H9 (cell line): ENCODE measurements at regions not wholly inside any gene's neighbourhood (a gene's known extent, or its start where the extent isn't known, plus 50 kb on each side); places are given as distances from the start of the nearest gene placed in this dataset.

Experiments used
- DNase-seq: peaks from one replicate; pipeline ENCODE4 v3.0.0-alpha.2; 2017
- H2AFZ ChIP-seq: one replicate; pipeline ENCODE4 v1.6.1; 2013; ENCODE audit warnings: mild to moderate bottlenecking, low read length, control low read depth, moderate library complexity
- H2AK5ac ChIP-seq: 2 replicates; pipeline ENCODE4 v1.6.1; 2013; ENCODE audit warnings: low read length, control low read depth, mixed read lengths; ENCODE audit not compliant: insufficient read length
- H2BK120ac ChIP-seq: one replicate; pipeline ENCODE4 v1.6.1; 2013; ENCODE audit warnings: low read depth, mild to moderate bottlenecking, low read length, control low read depth, inconsistent platforms; ENCODE audit not compliant: poor library complexity, severe bottlenecking
- H2BK12ac ChIP-seq: 2 replicates; pipeline ENCODE4 v1.6.1; 2013; ENCODE audit warnings: low read length, control low read depth, mixed read lengths, low read depth; ENCODE audit not compliant: insufficient read length
- H2BK15ac ChIP-seq: 2 replicates; pipeline ENCODE4 v1.6.1; 2013; ENCODE audit warnings: low read depth, low read length, control low read depth
- H2BK20ac ChIP-seq: one replicate; pipeline ENCODE4 v1.6.1; 2013; ENCODE audit warnings: low read depth, mild to moderate bottlenecking, low read length, control low read depth, inconsistent platforms; ENCODE audit not compliant: poor library complexity, severe bottlenecking
- H2BK5ac ChIP-seq: 2 replicates; pipeline ENCODE4 v1.6.1; 2013; ENCODE audit warnings: low read length, control low read depth, mixed read lengths; ENCODE audit not compliant: insufficient read length
- H3K14ac ChIP-seq: 2 replicates; pipeline ENCODE4 v1.6.1; 2013; ENCODE audit warnings: low read length, control low read depth; ENCODE audit not compliant: insufficient read depth
- H3K18ac ChIP-seq: 2 replicates; pipeline ENCODE4 v1.6.1; 2013; ENCODE audit warnings: low read depth, mild to moderate bottlenecking, mixed read lengths, low read length, control low read depth; ENCODE audit not compliant: insufficient read length
- H3K23ac ChIP-seq: 2 replicates; pipeline ENCODE4 v1.6.1; 2013; ENCODE audit warnings: low read length, control low read depth, mixed read lengths, low read depth; ENCODE audit not compliant: insufficient read length
- H3K23me2 ChIP-seq: 2 replicates; pipeline ENCODE4 v1.6.1; 2013; ENCODE audit warnings: low read depth, mild to moderate bottlenecking, mixed read lengths, low read length, control low read depth; ENCODE audit not compliant: insufficient read length, poor library complexity, severe bottlenecking
- H3K27ac ChIP-seq: 2 replicates; pipeline ENCODE4 v1.5.1; 2013; ENCODE audit warnings: low read length, control low read depth, mixed read lengths, low read depth; ENCODE audit not compliant: insufficient read length
- H3K27me3 ChIP-seq: 2 replicates; pipeline ENCODE4 v1.6.1; 2013; ENCODE audit warnings: low read length, control low read depth, inconsistent platforms; ENCODE audit not compliant: insufficient read depth
- H3K4ac ChIP-seq: 2 replicates; pipeline ENCODE4 v1.6.1; 2013; ENCODE audit warnings: low read depth, mild to moderate bottlenecking, control low read depth, inconsistent platforms, low read length, moderate library complexity
- H3K4me1 ChIP-seq: 2 replicates; pipeline ENCODE4 v1.6.1; 2013; ENCODE audit warnings: low read length, control low read depth, inconsistent platforms; ENCODE audit not compliant: insufficient read depth
- H3K4me2 ChIP-seq: 2 replicates; pipeline ENCODE4 v1.6.1; 2013; ENCODE audit warnings: low read length, control low read depth, mixed read lengths; ENCODE audit not compliant: insufficient read length, insufficient read depth
- H3K56ac ChIP-seq: 2 replicates; pipeline ENCODE4 v1.6.1; 2013; ENCODE audit warnings: low read depth, mild to moderate bottlenecking, mixed read lengths, low read length, control low read depth; ENCODE audit not compliant: insufficient read length
- H3K79me1 ChIP-seq: 2 replicates; pipeline ENCODE4 v1.6.1; 2013; ENCODE audit warnings: low read depth, mild to moderate bottlenecking, moderate library complexity, low read length, control low read depth, inconsistent platforms; ENCODE audit not compliant: insufficient read depth, poor library complexity, severe bottlenecking
- H3K79me2 ChIP-seq: 2 replicates; pipeline ENCODE4 v1.6.1; 2013; ENCODE audit warnings: low read length, control low read depth, inconsistent platforms; ENCODE audit not compliant: insufficient read depth
- H3K9ac ChIP-seq: 2 replicates; pipeline ENCODE4 v1.6.1; 2013; ENCODE audit warnings: low read length, control low read depth, mixed read lengths; ENCODE audit not compliant: insufficient read length; ENCODE audit errors: extremely low read depth
- H3K9me3 ChIP-seq: one replicate; pipeline ENCODE4 v1.6.1; 2013; ENCODE audit warnings: low read depth, low read length, inconsistent platforms; ENCODE audit not compliant: control insufficient read depth
- H3T11ph ChIP-seq: one replicate; pipeline ENCODE4 v1.6.1; 2013; ENCODE audit warnings: mild to moderate bottlenecking, low read length, control low read depth, inconsistent platforms
- H4K20me1 ChIP-seq: one replicate; pipeline ENCODE4 v1.6.1; 2013; ENCODE audit not compliant: control insufficient read depth, insufficient read length, insufficient read depth
- H4K5ac ChIP-seq: 2 replicates; pipeline ENCODE4 v1.6.1; 2013; ENCODE audit warnings: low read depth, mild to moderate bottlenecking, mixed read lengths, low read length, control low read depth; ENCODE audit not compliant: insufficient read length
- H4K8ac ChIP-seq: replicated peaks from 2 replicates; pipeline ENCODE4 v1.6.1; 2013; ENCODE audit warnings: low read length, control low read depth, mixed read lengths, low read depth; ENCODE audit not compliant: insufficient read length
- H4K91ac ChIP-seq: 2 replicates; pipeline ENCODE4 v1.6.1; 2013; ENCODE audit warnings: low read depth, mild to moderate bottlenecking, moderate library complexity, mixed read lengths, low read length, control low read depth; ENCODE audit not compliant: insufficient read length
- H3K27ac Mint-ChIP-seq, 3 experiments: 2 replicates in 2 of 3; 3 replicates in 1 of 3; pipeline ENCODE4 v1.8.0; 2020 to 2021; ENCODE audit warnings: mixed read lengths in 3 of 3, mild to moderate bottlenecking in 1 of 3, moderate library complexity in 1 of 3
- H3K27me3 Mint-ChIP-seq: 2 replicates; pipeline ENCODE4 v1.8.0; 2021; ENCODE audit warnings: low read depth, mild to moderate bottlenecking, moderate library complexity, mixed read lengths
- H3K36me3 Mint-ChIP-seq, 3 experiments: 2 replicates in 2 of 3; 3 replicates in 1 of 3; pipeline ENCODE4 v1.8.0; 2020 to 2021; ENCODE audit warnings: low read depth in 3 of 3, mixed read lengths in 3 of 3; ENCODE audit not compliant: insufficient read depth in 1 of 3
- H3K4me1 Mint-ChIP-seq, 2 experiments: 2 replicates each; pipeline ENCODE4 v1.8.0; 2020; ENCODE audit warnings: mixed read lengths in 2 of 2
- H3K4me3 Mint-ChIP-seq, 2 experiments: 2 replicates in 1 of 2; 3 replicates in 1 of 2; pipeline ENCODE4 v1.8.0; 2020 to 2021; ENCODE audit warnings: mild to moderate bottlenecking in 2 of 2, mixed read lengths in 2 of 2, moderate library complexity in 1 of 2
- H3K9me3 Mint-ChIP-seq, 2 experiments: 2 replicates in 1 of 2; 3 replicates in 1 of 2; pipeline ENCODE4 v1.8.0; 2020; ENCODE audit warnings: mild to moderate bottlenecking in 2 of 2, mixed read lengths in 2 of 2, moderate library complexity in 1 of 2
- WGBS: extraction: QIAGEN DNeasy Blood & Tissue Kit; methylation state at CpG from one replicate; pipeline ENCODE4 v1.1.7; 2013; ENCODE audit warnings: missing lambda C conversion rate, low lambda C conversion rate, mixed read lengths; ENCODE audit not compliant: insufficient read length; ENCODE audit errors: extremely low coverage; 5-methylcytosine and 5-hydroxymethylcytosine counted together
- TF ChIP-seq, protein P1 (sequence below): fragments of 200-600 bp; sonication (generic); conservative IDR thresholded peaks from 3 replicates; pipeline ENCODE4 v1.8.0; 2021; ENCODE audit warnings: antibody characterized with exemption, mild to moderate bottlenecking

DNA sequence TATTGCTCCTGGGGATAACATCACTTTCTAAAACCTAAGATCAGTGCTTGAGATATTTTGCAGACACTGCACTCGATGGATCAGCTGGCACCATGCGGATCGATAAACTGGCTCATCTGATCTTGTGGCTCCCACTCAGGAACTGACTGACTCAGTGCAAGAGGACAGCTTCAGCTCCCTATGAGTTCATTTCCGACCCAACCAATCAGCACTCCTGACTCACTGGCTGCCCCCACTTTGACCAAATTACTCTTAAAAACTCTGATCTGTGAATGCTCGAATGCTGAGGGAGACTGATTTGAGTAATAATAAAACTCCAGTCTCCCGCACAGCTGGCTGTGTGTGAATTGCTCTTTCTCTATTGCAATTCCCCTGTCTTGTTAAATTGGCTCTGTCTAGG lies 110.1 kb downstream of the ANAPC4 start:
- Histone ChIP-seq H2BK20ac (no peak overlapping the region), H2BK5ac (no peak overlapping the region), H4K8ac (no peak overlapping the region), H3K23me2 (no peaks in the 10 kb centered on the region), H3K4me2 (no peak overlapping the region), H3T11ph (no peak overlapping the region), H2BK12ac (no peak overlapping the region), H4K5ac (no peak overlapping the region), H4K91ac (no peak overlapping the region), H3K27ac (no peak overlapping the region), H3K56ac (no peak overlapping the region), H4K20me1 (no peaks in the 10 kb centered on the region), H3K23ac (no peak overlapping the region), H3K27me3 (no peaks in the 10 kb centered on the region), H2BK120ac (no peak overlapping the region), H3K9ac (no peak overlapping the region), H3K4ac (no peak overlapping the region), H2AFZ (no peak overlapping the region), H3K79me2 (no peaks in the 10 kb centered on the region), H3K14ac (no peak overlapping the region), H3K9me3 (no peaks in the 10 kb centered on the region), H2AK5ac (no peak overlapping the region), H3K79me1 (no peaks in the 10 kb centered on the region), H3K4me1 (peaks cover 11% of the 10 kb centered on the region), H2BK15ac (no peak overlapping the region), H3K18ac (no peak overlapping the region)
- Mint-ChIP-seq H3K4me1 (peaks cover 39 to 42% of the 10 kb centered on the region in 2 experiments), H3K36me3 (peaks cover 9 to 14% (median 9%) of the 10 kb centered on the region in 3 experiments; a peak in 6 of 7 replicates), H3K27ac (no peak overlapping the region), H3K9me3 (peaks cover 16 to 17% of the 10 kb centered on the region in 2 experiments), H3K27me3 (peaks cover 28% of the 10 kb centered on the region), H3K4me3 (no peak overlapping the region)
- no CpG with 5 or more reads among the region's 6 CpGs for WGBS
- TF ChIP-seq, protein P1, sequence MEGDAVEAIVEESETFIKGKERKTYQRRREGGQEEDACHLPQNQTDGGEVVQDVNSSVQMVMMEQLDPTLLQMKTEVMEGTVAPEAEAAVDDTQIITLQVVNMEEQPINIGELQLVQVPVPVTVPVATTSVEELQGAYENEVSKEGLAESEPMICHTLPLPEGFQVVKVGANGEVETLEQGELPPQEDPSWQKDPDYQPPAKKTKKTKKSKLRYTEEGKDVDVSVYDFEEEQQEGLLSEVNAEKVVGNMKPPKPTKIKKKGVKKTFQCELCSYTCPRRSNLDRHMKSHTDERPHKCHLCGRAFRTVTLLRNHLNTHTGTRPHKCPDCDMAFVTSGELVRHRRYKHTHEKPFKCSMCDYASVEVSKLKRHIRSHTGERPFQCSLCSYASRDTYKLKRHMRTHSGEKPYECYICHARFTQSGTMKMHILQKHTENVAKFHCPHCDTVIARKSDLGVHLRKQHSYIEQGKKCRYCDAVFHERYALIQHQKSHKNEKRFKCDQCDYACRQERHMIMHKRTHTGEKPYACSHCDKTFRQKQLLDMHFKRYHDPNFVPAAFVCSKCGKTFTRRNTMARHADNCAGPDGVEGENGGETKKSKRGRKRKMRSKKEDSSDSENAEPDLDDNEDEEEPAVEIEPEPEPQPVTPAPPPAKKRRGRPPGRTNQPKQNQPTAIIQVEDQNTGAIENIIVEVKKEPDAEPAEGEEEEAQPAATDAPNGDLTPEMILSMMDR, result no peak
- DNase-seq, result no peak
